HG02571 (cell line): ENCODE measurements at regions not wholly inside any gene's neighbourhood (a gene's known extent, or its start where the extent isn't known, plus 50 kb on each side); places are given as distances from the start of the nearest gene placed in this dataset.
"Not testable (repeated sequence)": the region's sequence is repeated elsewhere in the genome, so short reads cannot be mapped to it uniquely, and the experiment has no call there.

Experiments used
- ATAC-seq: cut with Tn5 transposase; IDR thresholded peaks from one replicate; pipeline ENCODE4 v1.9.1; 2021; ENCODE audit warnings: mild to moderate bottlenecking, moderate library complexity; ENCODE audit not compliant: unreplicated experiment

GRCh38 chr2:12472265-12472664 is 244.5 kb upstream of the TRIB2 start:
- ATAC-seq = not testable (repeated sequence)

GRCh38 chr2:12478151-12479064 is 238.3 kb upstream of the TRIB2 start:
- ATAC-seq = no peak

GRCh38 chr2:12479065-12479601 is 237.6 kb upstream of the TRIB2 start:
- ATAC-seq = no peak

- ATAC-seq = no peak
Measured at GRCh38 chr2:12484536-12485115, 232.1 kb upstream of the TRIB2 start.

GRCh38 chr2:12486205-12487118 is 230.3 kb upstream of the TRIB2 start:
- ATAC-seq = peak; percentile 70

GRCh38 chr2:12487253-12488004 is 229.3 kb upstream of the TRIB2 start:
- no peak for ATAC-seq

- no peak for ATAC-seq
Measured at GRCh38 chr2:12488352-12489318, 228.1 kb upstream of the TRIB2 start.

- no peak for ATAC-seq
Measured at GRCh38 chr2:12490641-12491040, 226.1 kb upstream of the TRIB2 start.

GRCh38 chr2:12492360-12492759 is 224.4 kb upstream of the TRIB2 start:
- ATAC-seq = not testable (repeated sequence)

- no peak for ATAC-seq
Measured at GRCh38 chr2:12493031-12493513, 223.7 kb upstream of the TRIB2 start.

GRCh38 chr2:12495247-12495868 is 221.4 kb upstream of the TRIB2 start:
- no peak for ATAC-seq

GRCh38 chr2:12498286-12498685 is 218.4 kb upstream of the TRIB2 start:
- no peak for ATAC-seq

GRCh38 chr2:12498704-12499103 is 218.0 kb upstream of the TRIB2 start:
- ATAC-seq = no peak

- no peak for ATAC-seq
Measured at GRCh38 chr2:12500899-12501298, 215.8 kb upstream of the TRIB2 start.

- peak; percentile 85 for ATAC-seq
Measured at GRCh38 chr2:12501469-12502158, 215.1 kb upstream of the TRIB2 start.

GRCh38 chr2:12502759-12503158 is 214.0 kb upstream of the TRIB2 start:
- ATAC-seq = no peak

- ATAC-seq = peak; percentile 41
Measured at GRCh38 chr2:12504443-12504842, 212.3 kb upstream of the TRIB2 start.

GRCh38 chr2:12506846-12507245 is 209.9 kb upstream of the TRIB2 start:
- no peak for ATAC-seq
